ENCODE measurements at regions not wholly inside any gene's neighbourhood (a gene's known extent, or its start where the extent isn't known, plus 50 kb on each side); places are given as distances from the start of the nearest gene placed in this dataset.

DNA sequence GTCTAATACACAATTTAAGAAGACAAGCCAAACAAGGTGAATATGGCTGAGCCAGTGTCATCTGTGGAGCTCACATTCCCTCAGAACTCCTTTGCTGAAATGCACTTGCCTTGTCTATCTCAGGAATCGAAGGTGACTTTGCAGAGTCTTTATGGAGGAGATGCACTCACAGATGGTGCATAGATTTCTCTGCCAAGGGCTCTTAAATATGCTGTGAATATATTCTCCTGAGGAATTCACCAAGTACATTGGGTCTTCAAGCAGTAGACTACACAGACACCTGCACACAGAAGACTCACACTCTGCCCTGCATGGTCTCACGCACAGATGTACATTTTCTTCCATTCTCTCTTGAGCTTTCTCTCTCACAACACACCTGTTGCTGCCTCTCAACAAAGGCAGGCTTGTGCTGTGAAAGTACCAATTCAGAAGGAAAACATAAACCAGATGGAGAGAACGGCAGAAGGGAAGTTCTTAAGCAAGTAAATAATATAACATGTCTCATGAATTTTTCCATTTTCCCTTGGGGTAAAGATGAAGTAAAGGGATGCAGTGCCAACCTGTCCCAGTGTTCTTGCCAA lies 174.7 kb downstream of the DLEU7 start:
- no peaks in the 10 kb centered on the region for H3K36me3 Mint-ChIP-seq (ENCODE audit: insufficient read depth)
- H3K9me3 Mint-ChIP-seq, result no peaks in the 10 kb centered on the region
- H3K4me3 Mint-ChIP-seq, result no peak overlapping the region
- peaks cover 7% of the 10 kb centered on the region for H3K4me1 Mint-ChIP-seq
- ATAC-seq (replicated peaks; ENCODE audit: extremely low read depth, poor library complexity, severe bottlenecking) (no peak), DNase-seq (ENCODE audit: low spot score in 2 of 2) (no peak)
- no peaks in the 10 kb centered on the region for H3K27me3 Mint-ChIP-seq
- H3K27ac Mint-ChIP-seq (ENCODE audit: low read depth), result no peak overlapping the region

DNA sequence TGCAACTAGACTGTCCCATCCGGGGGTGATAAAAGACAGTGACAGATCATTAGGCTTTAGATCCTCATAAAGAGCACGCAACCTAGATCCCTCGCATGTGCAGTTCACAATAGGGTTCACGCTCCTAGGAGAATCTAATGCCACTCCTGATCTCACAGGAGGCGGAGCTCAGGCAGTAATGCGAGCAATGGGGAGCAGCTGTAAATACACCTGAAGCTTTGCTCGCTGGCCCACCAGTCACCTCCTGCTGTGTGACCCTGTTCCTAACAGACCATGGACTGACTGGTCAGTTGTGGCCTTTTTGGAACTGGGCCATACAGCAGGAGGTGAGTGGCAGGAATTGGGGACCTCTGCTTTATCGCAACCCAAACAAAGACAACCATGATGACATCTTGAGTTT lies 173.2 kb downstream of the DLEU7 start:
- ATAC-seq (replicated peaks; ENCODE audit: extremely low read depth, poor library complexity, severe bottlenecking), result no peak
- H3K27me3 Mint-ChIP-seq, result no peaks in the 10 kb centered on the region
- H3K4me3 Mint-ChIP-seq, result no peak overlapping the region
- H3K4me1 Mint-ChIP-seq, result peaks cover 7% of the 10 kb centered on the region
- no peak for DNase-seq (ENCODE audit: low spot score in 2 of 2)
- H3K9me3 Mint-ChIP-seq, result no peaks in the 10 kb centered on the region
- no peaks in the 10 kb centered on the region for H3K36me3 Mint-ChIP-seq (ENCODE audit: insufficient read depth)
- no peak overlapping the region for H3K27ac Mint-ChIP-seq (ENCODE audit: low read depth)

GRCh38 chr13:50670847-50671496 lies 172.5 kb downstream of the DLEU7 start:
- DNase-seq (ENCODE audit: low spot score in 2 of 2) (no peak), ATAC-seq (replicated peaks; ENCODE audit: extremely low read depth, poor library complexity, severe bottlenecking) (no peak)
- H3K9me3 Mint-ChIP-seq, result no peaks in the 10 kb centered on the region
- no peaks in the 10 kb centered on the region for H3K27me3 Mint-ChIP-seq
- H3K4me3 Mint-ChIP-seq, result no peak overlapping the region
- no peaks in the 10 kb centered on the region for H3K36me3 Mint-ChIP-seq (ENCODE audit: insufficient read depth)
- H3K27ac Mint-ChIP-seq (ENCODE audit: low read depth), result no peak overlapping the region
- peaks cover 9% of the 10 kb centered on the region for H3K4me1 Mint-ChIP-seq

DNA sequence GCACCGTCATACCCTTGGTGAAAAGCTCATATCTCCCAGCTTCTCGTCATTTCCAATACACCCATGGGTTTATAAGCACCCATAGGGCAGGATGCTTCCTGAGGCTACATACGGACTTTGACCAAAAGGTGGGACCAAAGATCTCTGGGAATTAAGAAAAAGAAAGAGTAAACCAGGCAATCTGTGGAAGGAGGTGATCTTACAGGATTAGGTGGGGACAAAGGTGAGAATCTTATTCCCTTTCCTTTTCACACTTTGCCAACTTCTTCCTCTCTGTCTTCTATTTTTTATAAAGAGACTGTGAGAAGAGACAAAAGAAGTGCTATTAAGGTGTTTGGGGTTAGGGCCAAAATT lies 172.0 kb downstream of the DLEU7 start:
- Mint-ChIP-seq H3K4me3 (no peak overlapping the region), H3K36me3 (ENCODE audit: insufficient read depth) (no peaks in the 10 kb centered on the region), H3K27me3 (no peaks in the 10 kb centered on the region), H3K9me3 (no peaks in the 10 kb centered on the region), H3K27ac (ENCODE audit: low read depth) (no peak overlapping the region), H3K4me1 (peaks cover 14% of the 10 kb centered on the region)
- DNase-seq (ENCODE audit: low spot score in 2 of 2) (no peak), ATAC-seq (replicated peaks; ENCODE audit: extremely low read depth, poor library complexity, severe bottlenecking) (no peak)

DNA sequence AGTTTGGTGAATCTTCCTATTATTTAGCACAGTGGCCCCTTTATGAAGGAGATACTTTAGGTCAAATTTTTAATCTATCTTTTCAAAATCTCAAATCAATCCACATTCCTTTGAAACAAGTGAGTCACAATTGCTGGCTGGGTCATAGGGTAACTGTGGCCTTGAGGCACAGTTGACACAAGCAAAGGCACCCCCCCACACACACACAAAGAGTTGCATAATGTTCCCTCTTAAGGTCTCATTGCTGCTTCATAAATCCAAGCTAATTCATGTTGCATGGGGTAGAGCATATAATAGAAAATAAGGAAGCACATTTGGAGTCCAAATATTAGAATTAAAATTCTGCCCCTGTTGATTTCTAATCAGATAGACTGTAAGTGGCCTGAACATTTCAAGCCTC lies 171.5 kb downstream of the DLEU7 start:
- H3K4me3 Mint-ChIP-seq, result no peak overlapping the region
- no peaks in the 10 kb centered on the region for H3K9me3 Mint-ChIP-seq
- DNase-seq (ENCODE audit: low spot score in 2 of 2), result no peak
- no peak for ATAC-seq (replicated peaks; ENCODE audit: extremely low read depth, poor library complexity, severe bottlenecking)
- no peaks in the 10 kb centered on the region for H3K36me3 Mint-ChIP-seq (ENCODE audit: insufficient read depth)
- H3K4me1 Mint-ChIP-seq, result peaks cover 20% of the 10 kb centered on the region
- H3K27me3 Mint-ChIP-seq, result no peaks in the 10 kb centered on the region
- H3K27ac Mint-ChIP-seq (ENCODE audit: low read depth), result no peak overlapping the region

DNA sequence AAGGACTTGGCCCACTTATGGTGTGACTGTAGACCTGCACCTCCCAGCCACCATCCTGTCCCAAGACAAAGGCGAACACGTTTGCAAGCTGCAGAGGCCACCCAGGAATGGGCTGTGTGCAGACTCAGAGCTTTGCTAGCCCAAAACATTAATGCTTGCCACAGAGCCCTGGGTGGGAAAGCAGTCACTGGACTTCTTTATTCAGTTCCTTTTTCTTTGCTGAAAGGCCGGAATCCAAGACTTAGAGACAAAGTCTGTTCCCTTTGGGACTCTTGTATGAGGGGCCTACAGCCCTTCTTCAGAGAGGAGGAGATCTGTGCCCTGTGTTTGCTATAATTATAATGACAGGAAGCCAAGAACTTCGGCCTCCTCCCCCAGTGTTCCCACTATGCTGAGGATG lies 167.8 kb downstream of the DLEU7 start:
- no peak for DNase-seq (ENCODE audit: low spot score in 2 of 2)
- Mint-ChIP-seq H3K4me3 (no peak overlapping the region), H3K27ac (ENCODE audit: low read depth) (no peak overlapping the region), H3K27me3 (no peaks in the 10 kb centered on the region), H3K4me1 (peaks cover 36% of the 10 kb centered on the region), H3K9me3 (no peaks in the 10 kb centered on the region), H3K36me3 (ENCODE audit: insufficient read depth) (peaks cover 1% of the 10 kb centered on the region)
- no peak for ATAC-seq (replicated peaks; ENCODE audit: extremely low read depth, poor library complexity, severe bottlenecking)

DNA sequence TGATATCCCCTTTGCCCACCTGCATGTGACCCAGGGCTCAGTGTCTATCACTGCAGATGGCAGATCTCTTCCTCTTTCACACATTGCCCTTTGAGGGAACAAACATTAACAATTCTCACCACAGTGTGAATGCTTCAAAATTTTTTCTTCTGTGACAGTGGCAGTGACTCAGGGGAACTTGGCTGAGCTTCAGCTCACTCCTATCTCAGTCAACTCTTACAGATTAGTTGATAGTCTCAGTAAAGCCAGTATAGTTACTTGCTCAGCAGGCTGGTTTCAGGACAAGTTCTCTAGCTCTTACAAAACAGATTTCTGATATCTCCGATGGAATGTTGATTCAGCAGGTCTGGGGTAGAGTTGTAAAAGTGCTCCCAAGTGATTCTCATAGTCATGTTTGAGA lies 166.9 kb downstream of the DLEU7 start:
- no peaks in the 10 kb centered on the region for H3K9me3 Mint-ChIP-seq

GRCh38 chr13:50677258-50677657 lies 166.2 kb downstream of the DLEU7 start:
- no peaks in the 10 kb centered on the region for H3K27me3 Mint-ChIP-seq
- H3K9me3 Mint-ChIP-seq, result no peaks in the 10 kb centered on the region
- H3K27ac Mint-ChIP-seq (ENCODE audit: low read depth), result no peak overlapping the region
- no peak for ATAC-seq (replicated peaks; ENCODE audit: extremely low read depth, poor library complexity, severe bottlenecking)
- no peak for DNase-seq (ENCODE audit: low spot score in 2 of 2)
- H3K36me3 Mint-ChIP-seq (ENCODE audit: insufficient read depth), result peaks cover 1% of the 10 kb centered on the region
- peaks cover 29% of the 10 kb centered on the region for H3K4me1 Mint-ChIP-seq
- no peak overlapping the region for H3K4me3 Mint-ChIP-seq

More for the DNA sequence above, 166.9 kb downstream of the DLEU7 start:
- peak; percentile 97 for ATAC-seq (replicated peaks; ENCODE audit: extremely low read depth, poor library complexity, severe bottlenecking)
- no peak overlapping the region for H3K27ac Mint-ChIP-seq (ENCODE audit: low read depth)
- H3K4me3 Mint-ChIP-seq, result peak overlapping the region; percentile 40
- DNase-seq (ENCODE audit: low spot score in 2 of 2), result peak in 1 of 2 donors; percentile 15
- H3K4me1 Mint-ChIP-seq, result peaks cover 31% of the 10 kb centered on the region
- H3K27me3 Mint-ChIP-seq, result no peaks in the 10 kb centered on the region
- H3K36me3 Mint-ChIP-seq (ENCODE audit: insufficient read depth), result peaks cover 1% of the 10 kb centered on the region

- Mint-ChIP-seq H3K27ac (ENCODE audit: low read depth) (no peak overlapping the region), H3K9me3 (no peaks in the 10 kb centered on the region), H3K4me3 (no peak overlapping the region), H3K4me1 (peaks cover 29% of the 10 kb centered on the region), H3K36me3 (ENCODE audit: insufficient read depth) (peaks cover 3% of the 10 kb centered on the region), H3K27me3 (no peaks in the 10 kb centered on the region)
- ATAC-seq (replicated peaks; ENCODE audit: extremely low read depth, poor library complexity, severe bottlenecking) (no peak), DNase-seq (ENCODE audit: low spot score in 2 of 2) (no peak)
These were observed 165.6 kb downstream of the DLEU7 start for GRCh38 chr13:50677687-50678463.

- Mint-ChIP-seq H3K4me3 (no peak overlapping the region), H3K27me3 (no peaks in the 10 kb centered on the region), H3K36me3 (ENCODE audit: insufficient read depth) (peaks cover 3% of the 10 kb centered on the region), H3K9me3 (no peaks in the 10 kb centered on the region), H3K4me1 (peaks cover 29% of the 10 kb centered on the region), H3K27ac (ENCODE audit: low read depth) (no peak overlapping the region)
- DNase-seq (ENCODE audit: low spot score in 2 of 2) (no peak), ATAC-seq (replicated peaks; ENCODE audit: extremely low read depth, poor library complexity, severe bottlenecking) (no peak)
These were observed 164.9 kb downstream of the DLEU7 start for GRCh38 chr13:50678464-50679162.

- H3K4me1 Mint-ChIP-seq, result peaks cover 35% of the 10 kb centered on the region
- ATAC-seq (replicated peaks; ENCODE audit: extremely low read depth, poor library complexity, severe bottlenecking), result no peak
- H3K9me3 Mint-ChIP-seq, result no peaks in the 10 kb centered on the region
- H3K27me3 Mint-ChIP-seq, result no peaks in the 10 kb centered on the region
- H3K27ac Mint-ChIP-seq (ENCODE audit: low read depth), result no peak overlapping the region
- no peak for DNase-seq (ENCODE audit: low spot score in 2 of 2)
- H3K36me3 Mint-ChIP-seq (ENCODE audit: insufficient read depth), result peaks cover 3% of the 10 kb centered on the region
- H3K4me3 Mint-ChIP-seq, result no peak overlapping the region
These were observed 164.2 kb downstream of the DLEU7 start for GRCh38 chr13:50679321-50679720.

DNA sequence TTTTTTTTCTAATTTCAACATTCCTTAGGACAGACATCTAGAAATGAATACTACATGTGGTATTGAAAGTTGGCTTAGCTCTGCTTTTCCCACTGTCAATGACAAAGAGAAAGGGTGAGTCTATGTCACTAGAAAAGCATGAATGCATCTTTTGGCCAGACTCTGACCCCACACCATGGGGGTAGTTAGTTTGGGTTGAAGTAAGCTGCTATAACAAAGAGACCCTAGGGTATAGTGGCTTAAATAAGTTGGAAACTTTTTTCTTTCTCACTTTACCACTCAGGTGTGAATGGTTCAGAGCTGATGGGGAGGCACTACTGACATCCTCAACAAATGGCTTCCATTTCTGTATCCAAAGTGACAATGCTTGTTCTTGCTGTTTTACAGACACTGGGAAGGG lies 161.5 kb downstream of the DLEU7 start:
- no peaks in the 10 kb centered on the region for H3K27me3 Mint-ChIP-seq
- H3K9me3 Mint-ChIP-seq, result no peaks in the 10 kb centered on the region
- H3K27ac Mint-ChIP-seq (ENCODE audit: low read depth), result no peak overlapping the region
- ATAC-seq (replicated peaks; ENCODE audit: extremely low read depth, poor library complexity, severe bottlenecking), result no peak
- peaks cover 3% of the 10 kb centered on the region for H3K36me3 Mint-ChIP-seq (ENCODE audit: insufficient read depth)
- DNase-seq (ENCODE audit: low spot score in 2 of 2), result no peak
- peaks cover 35% of the 10 kb centered on the region for H3K4me1 Mint-ChIP-seq
- H3K4me3 Mint-ChIP-seq, result no peak overlapping the region

All from central memory CD8-positive, alpha-beta T cell (primary cell).